ENCODE measurements at regions not wholly inside any gene's neighbourhood (a gene's known extent, or its start where the extent isn't known, plus 50 kb on each side); places are given as distances from the start of the nearest gene placed in this dataset.

DNA sequence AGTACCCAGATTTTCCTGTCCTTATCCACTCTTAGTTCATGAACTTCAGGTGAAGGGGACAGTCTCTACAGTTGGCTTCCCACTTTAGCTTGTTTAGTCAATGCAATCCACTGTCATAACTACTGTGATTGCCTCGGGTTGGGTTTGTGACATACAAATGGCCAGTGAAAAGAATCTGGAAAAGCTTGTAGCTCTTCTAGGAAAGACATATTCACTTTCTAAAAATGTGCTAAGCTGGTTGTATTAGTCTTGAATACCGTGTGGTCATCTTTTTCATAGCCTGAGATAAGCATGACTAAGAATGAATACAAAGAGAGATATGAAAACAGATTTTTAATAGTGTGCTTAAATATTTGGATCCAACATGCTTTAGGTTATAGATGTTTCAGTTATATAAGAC is 1443.5 kb upstream of the IGFBP7 start:
- DNase-seq (ENCODE audit: low read depth in 2 of 2), result no peak

DNA sequence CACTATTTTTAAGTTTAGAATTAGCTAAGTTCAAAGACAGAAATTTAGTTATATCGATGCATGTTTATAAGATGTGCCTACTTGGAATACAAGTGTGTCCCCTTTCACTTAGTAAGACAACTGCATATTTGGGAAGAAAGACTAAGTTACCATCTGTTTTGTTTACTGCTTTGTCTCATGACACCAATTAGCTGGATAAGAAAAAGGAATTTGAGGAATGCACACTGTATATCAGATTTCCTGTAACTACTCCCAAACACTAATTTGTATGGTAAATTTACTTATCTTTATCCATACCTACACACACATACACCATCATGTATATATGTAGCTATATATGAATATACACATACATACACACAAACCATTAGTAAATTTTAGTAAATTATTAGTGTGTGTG is 1442.8 kb upstream of the IGFBP7 start:
- no peak for DNase-seq (ENCODE audit: low read depth in 2 of 2)

GRCh38 chr4:58551676-58552075 is 1441.5 kb upstream of the IGFBP7 start:
- DNase-seq (ENCODE audit: low read depth in 2 of 2), result no peak

- no peak for DNase-seq (ENCODE audit: low read depth in 2 of 2)
These were observed 1433.3 kb upstream of the IGFBP7 start for GRCh38 chr4:58543465-58543864.

DNA sequence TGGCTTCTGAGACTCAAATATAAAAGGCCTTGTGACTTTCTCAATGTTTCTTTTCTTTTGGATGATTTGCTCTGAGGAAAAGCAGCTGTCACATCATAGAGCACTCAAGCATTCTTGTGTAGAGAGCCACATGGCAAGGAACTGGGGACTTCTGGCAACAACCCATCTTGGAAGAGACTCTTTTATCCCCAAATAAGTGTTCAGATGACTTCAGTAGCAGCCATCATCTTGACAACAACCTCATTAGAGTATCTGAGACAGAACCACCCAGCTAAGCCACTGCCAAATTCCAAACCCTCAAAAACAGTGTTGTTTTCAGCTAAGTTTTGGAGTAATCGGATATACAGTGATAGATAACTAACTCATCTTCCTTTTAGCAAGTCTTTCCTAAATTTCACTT is 1431.7 kb upstream of the IGFBP7 start:
- DNase-seq (ENCODE audit: low read depth in 2 of 2), result no peak

- no peak for DNase-seq (ENCODE audit: low read depth in 2 of 2)
These were observed 1412.7 kb upstream of the IGFBP7 start for GRCh38 chr4:58522765-58523382.

DNA sequence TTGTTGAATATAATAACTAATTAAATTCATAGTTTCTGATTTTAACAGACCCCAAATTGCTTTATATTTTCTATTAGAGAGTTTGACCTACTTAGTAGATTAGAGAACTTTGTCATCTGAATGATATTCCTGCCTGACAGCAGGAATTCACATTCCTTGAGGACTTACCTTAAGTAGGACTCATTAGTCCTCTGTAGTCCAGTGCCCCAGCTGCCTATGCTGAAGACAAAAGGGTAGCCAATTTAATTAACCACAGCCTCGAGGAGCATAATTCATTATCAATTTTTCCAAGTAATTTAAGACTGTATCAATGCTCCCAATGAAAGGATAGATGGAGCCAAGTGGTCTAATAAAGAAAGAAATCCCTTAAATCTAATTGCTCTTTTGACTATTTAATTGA is 1405.0 kb upstream of the IGFBP7 start:
- no peak for DNase-seq (ENCODE audit: low read depth in 2 of 2)

- DNase-seq (ENCODE audit: low read depth in 2 of 2), result no peak
These were observed 1404.1 kb upstream of the IGFBP7 start for GRCh38 chr4:58514299-58514698.

DNA sequence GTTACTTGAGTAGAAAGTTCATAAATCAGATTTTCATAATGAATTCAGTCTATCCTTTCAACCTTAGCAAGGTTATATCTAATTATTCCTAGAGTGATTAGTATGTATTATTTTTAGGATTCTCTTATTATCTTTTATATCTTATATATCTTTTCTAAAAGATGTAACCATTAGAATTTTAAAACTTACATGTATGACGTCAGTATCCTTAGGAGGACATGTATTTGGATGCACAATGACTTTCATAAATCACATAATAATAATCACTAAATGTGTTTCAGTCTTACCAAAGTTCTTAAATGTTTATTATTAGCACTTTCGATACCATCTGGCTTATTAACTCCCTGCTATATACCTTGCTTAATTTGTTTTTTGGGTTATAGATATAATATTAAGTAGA is 1400.5 kb upstream of the IGFBP7 start:
- DNase-seq (ENCODE audit: low read depth in 2 of 2), result no peak

GRCh38 chr4:58507079-58507478 is 1396.9 kb upstream of the IGFBP7 start:
- no peak for DNase-seq (ENCODE audit: low read depth in 2 of 2)

DNA sequence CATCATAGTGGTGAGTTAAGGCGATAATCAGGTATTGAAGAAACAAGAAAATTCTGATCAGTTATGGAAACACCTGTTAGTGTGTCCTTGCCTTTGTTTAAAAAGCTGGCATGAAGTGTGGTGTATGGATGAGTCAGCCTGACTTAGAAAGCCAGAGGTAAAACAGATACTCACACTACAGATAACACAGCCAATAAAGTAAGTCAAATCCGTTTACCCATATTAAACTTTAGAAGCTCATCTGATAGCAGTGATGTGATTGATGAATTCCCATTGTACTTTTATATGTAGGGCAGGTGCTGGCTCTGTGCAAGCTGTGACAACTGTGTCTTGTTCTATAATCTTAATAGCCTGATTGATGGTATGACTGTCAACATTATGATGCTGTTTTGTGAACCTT is 1392.7 kb upstream of the IGFBP7 start:
- DNase-seq (ENCODE audit: low read depth in 2 of 2), result no peak

GRCh38 chr4:58499182-58499581 is 1389.0 kb upstream of the IGFBP7 start:
- no peak for DNase-seq (ENCODE audit: low read depth in 2 of 2)

- DNase-seq (ENCODE audit: low read depth in 2 of 2), result no peak
These were observed 1381.4 kb upstream of the IGFBP7 start for GRCh38 chr4:58491620-58492019.

GRCh38 chr4:58477950-58478349 is 1367.8 kb upstream of the IGFBP7 start:
- no peak for DNase-seq (ENCODE audit: low read depth in 2 of 2)

DNA sequence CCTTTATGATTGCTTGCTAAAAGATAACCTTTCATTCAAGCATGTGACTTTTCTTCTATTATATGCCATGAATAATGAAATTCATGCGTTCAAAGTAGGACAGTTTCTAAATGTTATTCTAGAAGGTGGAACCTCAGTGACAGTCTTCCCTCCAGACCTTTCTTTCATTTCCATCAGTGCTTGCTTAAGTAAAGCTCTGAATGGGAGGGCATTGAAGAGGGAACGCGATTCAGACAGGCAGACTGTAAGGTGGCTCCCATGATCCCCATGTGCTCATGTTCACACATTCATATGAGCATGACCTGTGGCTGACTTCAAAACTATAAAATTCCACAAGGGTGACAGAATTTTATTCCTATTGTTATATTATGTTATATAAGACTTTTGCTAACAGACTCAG is 1367.3 kb upstream of the IGFBP7 start:
- no peak for DNase-seq (ENCODE audit: low read depth in 2 of 2)

DNA sequence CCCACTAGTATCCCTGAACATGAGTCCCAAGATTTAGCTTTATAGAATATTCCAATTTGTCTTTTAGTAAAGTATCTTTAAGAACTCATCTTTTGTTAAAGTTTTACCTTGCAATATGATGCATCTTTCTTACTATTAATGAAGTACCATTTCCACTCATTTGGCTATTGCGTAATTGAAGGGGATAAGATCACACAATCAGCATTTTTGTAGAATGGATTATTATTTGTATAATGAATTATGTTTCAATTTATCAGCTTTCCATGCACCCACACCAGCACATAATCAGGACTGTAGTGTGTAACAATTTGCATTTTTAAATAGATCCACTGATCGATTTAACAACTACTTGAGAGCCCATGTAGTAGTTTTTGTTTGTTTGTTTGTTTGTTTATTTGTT is 1364.9 kb upstream of the IGFBP7 start:
- no peak for DNase-seq (ENCODE audit: low read depth in 2 of 2)

GRCh38 chr4:58465031-58465430 is 1354.8 kb upstream of the IGFBP7 start:
- DNase-seq (ENCODE audit: low read depth in 2 of 2), result no peak

DNA sequence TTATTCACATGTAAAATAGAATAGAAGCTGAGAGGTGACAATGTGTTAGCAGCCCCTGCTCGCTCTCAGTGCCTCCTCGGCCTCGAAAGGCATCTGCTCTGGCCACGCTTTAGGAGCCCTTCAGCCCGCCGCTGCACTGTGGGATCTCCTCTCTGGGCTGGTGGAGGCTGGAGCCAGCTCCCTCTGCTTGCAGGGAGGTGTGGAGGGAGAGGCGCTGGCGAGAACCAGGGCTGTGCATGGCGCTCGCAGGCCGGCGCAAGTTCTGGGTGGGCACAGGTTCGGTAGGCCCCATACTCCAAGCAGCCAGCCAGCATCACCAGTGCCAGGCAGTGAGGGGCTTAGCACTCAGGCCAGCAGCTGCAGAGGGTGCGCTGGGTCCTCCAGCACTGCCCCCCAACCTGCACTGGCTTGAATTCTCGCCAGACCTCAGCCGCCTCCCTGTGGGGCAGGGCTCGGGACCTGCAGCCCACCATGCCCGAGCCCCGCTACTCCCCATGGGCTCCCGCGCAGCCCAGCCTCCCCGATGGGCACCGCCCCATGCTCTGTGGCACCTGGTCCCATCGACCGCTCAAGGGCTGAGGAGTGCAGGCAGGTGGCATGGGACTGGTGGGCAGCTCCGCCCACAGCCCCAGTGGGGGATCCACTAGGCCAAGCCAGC is 1346.7 kb upstream of the IGFBP7 start:
- DNase-seq (ENCODE audit: low read depth in 2 of 2), result no peak

DNA sequence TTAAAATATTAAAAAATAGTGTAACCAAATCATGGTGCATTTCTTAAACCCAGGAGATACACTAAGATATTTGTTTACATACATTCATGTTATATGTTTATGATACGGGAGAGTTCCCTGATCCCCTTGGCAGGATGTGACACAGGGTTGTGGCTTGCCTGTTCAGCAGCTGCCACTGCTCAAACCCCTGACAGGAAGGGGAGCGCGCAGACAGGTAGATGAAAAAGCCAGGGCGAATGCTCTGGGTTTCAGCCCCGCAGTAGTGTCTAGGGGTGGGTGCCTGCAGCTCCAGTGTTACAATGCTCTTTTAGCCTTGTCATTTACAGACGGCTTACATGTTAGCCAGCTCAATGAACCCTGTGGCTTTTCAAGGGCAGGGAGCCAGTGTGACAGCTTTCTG is 1343.8 kb upstream of the IGFBP7 start:
- no peak for DNase-seq (ENCODE audit: low read depth in 2 of 2)

- DNase-seq (ENCODE audit: low read depth in 2 of 2), result no peak
These were observed 1341.5 kb upstream of the IGFBP7 start for GRCh38 chr4:58451707-58452106.

DNA sequence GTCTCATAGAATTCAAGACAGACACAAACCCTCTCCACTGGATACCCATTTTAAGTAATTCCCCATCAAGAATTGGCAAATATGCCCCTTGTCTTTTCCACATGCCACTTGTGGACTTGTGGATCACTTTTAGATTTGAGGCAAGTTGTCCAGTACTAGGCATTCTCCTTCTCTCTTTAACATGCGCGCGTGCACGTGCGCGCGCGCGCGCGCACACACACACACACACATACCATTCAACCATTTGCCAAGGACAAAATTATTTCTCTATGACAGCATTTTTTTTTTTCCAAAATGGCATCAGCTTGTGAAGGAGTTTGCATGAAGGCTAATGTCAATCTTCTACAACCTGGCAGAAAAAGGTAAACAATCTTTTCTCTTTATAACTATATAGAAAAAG is 1325.7 kb upstream of the IGFBP7 start:
- DNase-seq (ENCODE audit: low read depth in 2 of 2), result no peak

GRCh38 chr4:58413849-58414248 is 1303.7 kb upstream of the IGFBP7 start:
- DNase-seq (ENCODE audit: low read depth in 2 of 2), result no peak

- DNase-seq (ENCODE audit: low read depth in 2 of 2), result no peak
These were observed 1301.7 kb upstream of the IGFBP7 start for GRCh38 chr4:58411904-58412303.

- DNase-seq (ENCODE audit: low read depth in 2 of 2), result no peak
These were observed 1296.6 kb upstream of the IGFBP7 start for GRCh38 chr4:58406762-58407161.
